Loucy (cell line): ENCODE measurements at regions not wholly inside any gene's neighbourhood (a gene's known extent, or its start where the extent isn't known, plus 50 kb on each side); places are given as distances from the start of the nearest gene placed in this dataset.

Source experiments
- H2AFZ ChIP-seq: fragments of 200-600 bp; sonication (generic); 2 replicates; pipeline ENCODE4 v1.6.0; 2016; ENCODE audit warnings: antibody characterized with exemption, mild to moderate bottlenecking, low read length, moderate library complexity
- H3F3A ChIP-seq: fragments of 200-600 bp; 2 replicates; pipeline ENCODE4 v1.6.0; 2016; ENCODE audit warnings: antibody characterized with exemption, low read depth, mild to moderate bottlenecking
- H3K27me3 ChIP-seq: fragments of 200-600 bp; sonication (generic); 2 replicates; pipeline ENCODE4 v1.6.1; 2014; ENCODE audit warnings: low read length, mild to moderate bottlenecking; ENCODE audit not compliant: insufficient read depth, poor library complexity, severe bottlenecking
- H3K36me3 ChIP-seq: fragments of 200-600 bp; sonication (generic); 2 replicates; pipeline ENCODE4 v1.6.1; 2016; ENCODE audit warnings: low read length; ENCODE audit not compliant: insufficient read depth
- H3K4me1 ChIP-seq: fragments of 200-600 bp; sonication (generic); 2 replicates; pipeline ENCODE4 v1.5.1; 2014; ENCODE audit warnings: low read length, mild to moderate bottlenecking; ENCODE audit not compliant: insufficient read depth, poor library complexity, severe bottlenecking
- H3K4me2 ChIP-seq: fragments of 200-600 bp; sonication (generic); 2 replicates; pipeline ENCODE4 v1.6.0; 2014; ENCODE audit warnings: antibody characterized with exemption, low read length, low read depth, mild to moderate bottlenecking; ENCODE audit not compliant: poor library complexity, severe bottlenecking
- H3K4me3 ChIP-seq: fragments of 200-600 bp; sonication (generic); 2 replicates; pipeline ENCODE4 v1.5.1; 2014; ENCODE audit warnings: low read length, mild to moderate bottlenecking, mixed read lengths; ENCODE audit not compliant: poor library complexity, severe bottlenecking
- H3K79me2 ChIP-seq: fragments of 200-600 bp; sonication (generic); 2 replicates; pipeline ENCODE4 v1.6.1; 2014; ENCODE audit warnings: low read length; ENCODE audit not compliant: insufficient read depth
- H3K9ac ChIP-seq: fragments of 200-600 bp; sonication (generic); 2 replicates; pipeline ENCODE4 v1.6.0; 2014; ENCODE audit warnings: mild to moderate bottlenecking, low read depth, low read length, moderate library complexity; ENCODE audit not compliant: poor library complexity, severe bottlenecking
- H3K9me2 ChIP-seq: fragments of 200-600 bp; sonication (generic); replicated peaks from 2 replicates; pipeline ENCODE4 v1.6.1; 2016; ENCODE audit warnings: low read depth, low read length, mixed read lengths
- H3K9me3 ChIP-seq: fragments of 200-600 bp; sonication (generic); 2 replicates; pipeline ENCODE4 v1.6.1; 2014; ENCODE audit warnings: mild to moderate bottlenecking, antibody characterized with exemption, low read length, low read depth; ENCODE audit not compliant: insufficient read depth
- H4K20me1 ChIP-seq: fragments of 200-600 bp; sonication (generic); 2 replicates; pipeline ENCODE4 v1.6.0; 2014; ENCODE audit warnings: antibody characterized with exemption, low read length, mild to moderate bottlenecking; ENCODE audit not compliant: insufficient read depth, poor library complexity, severe bottlenecking
- CTCF ChIP-seq: fragments of 200-600 bp; sonication (generic); conservative IDR thresholded peaks from 2 replicates; pipeline ENCODE4 v1.5.1; 2014; ENCODE audit warnings: mild to moderate bottlenecking, antibody characterized with exemption, low read length
- EZH2phosphoT487 ChIP-seq: fragments of 200-600 bp; IDR thresholded peaks from 2 replicates; pipeline ENCODE4 v1.6.1; 2018; ENCODE audit warnings: antibody characterized with exemption, mild to moderate bottlenecking, moderate library complexity, borderline replicate concordance

DNA sequence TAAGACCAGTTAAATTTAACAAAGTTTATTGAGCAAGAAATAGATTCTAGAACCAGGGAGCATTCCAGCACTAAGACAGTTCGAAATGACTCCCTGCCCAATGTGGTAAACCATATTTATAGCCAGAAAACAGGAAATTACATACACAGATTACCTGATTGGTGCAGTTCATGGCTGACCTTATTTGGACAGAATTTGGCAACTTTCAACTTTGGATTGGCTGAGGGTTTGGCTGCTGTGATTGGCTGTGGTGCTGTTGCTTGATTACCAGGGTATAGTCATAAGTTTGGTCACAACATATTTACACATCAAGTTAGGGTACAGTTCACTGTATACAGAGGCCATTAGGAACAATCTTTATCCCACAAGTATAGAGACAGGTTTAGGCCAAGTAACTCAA, 984.8 kb upstream of the MIR17HG start:
- Histone ChIP-seq H3K4me2 (no peak overlapping the region), H3K4me1 (no peaks in the 10 kb centered on the region), H3K9me3 (no peaks in the 10 kb centered on the region), H3K27me3 (no peaks in the 10 kb centered on the region), H3K9me2 (no peaks in the 10 kb centered on the region), H3K36me3 (no peaks in the 10 kb centered on the region), H3K79me2 (no peaks in the 10 kb centered on the region), H4K20me1 (no peaks in the 10 kb centered on the region), H3K9ac (no peak overlapping the region), H3F3A (no peaks in the 10 kb centered on the region), H3K4me3 (no peak overlapping the region), H2AFZ (no peak overlapping the region)
- TF ChIP-seq CTCF (no peak), EZH2phosphoT487 (no peak)

GRCh38 chr13:90365130-90365529, 982.4 kb upstream of the MIR17HG start:
- TF ChIP-seq EZH2phosphoT487: no peak
- TF ChIP-seq CTCF: no peak
- H3K9me3 ChIP-seq: no peaks in the 10 kb centered on the region
- no peak overlapping the region for H3K4me2 ChIP-seq
- no peaks in the 10 kb centered on the region for H3K79me2 ChIP-seq
- no peaks in the 10 kb centered on the region for H3F3A ChIP-seq
- H3K4me1 ChIP-seq: no peaks in the 10 kb centered on the region
- H3K36me3 ChIP-seq: no peaks in the 10 kb centered on the region
- H3K9ac ChIP-seq: no peak overlapping the region
- no peak overlapping the region for H2AFZ ChIP-seq
- H3K4me3 ChIP-seq: no peak overlapping the region
- no peaks in the 10 kb centered on the region for H3K9me2 ChIP-seq
- no peaks in the 10 kb centered on the region for H3K27me3 ChIP-seq
- no peaks in the 10 kb centered on the region for H4K20me1 ChIP-seq

- Histone ChIP-seq H2AFZ (no peak overlapping the region), H3K4me3 (no peak overlapping the region), H4K20me1 (no peaks in the 10 kb centered on the region), H3F3A (no peaks in the 10 kb centered on the region), H3K9ac (no peak overlapping the region), H3K79me2 (no peaks in the 10 kb centered on the region), H3K4me1 (no peaks in the 10 kb centered on the region), H3K36me3 (no peaks in the 10 kb centered on the region), H3K4me2 (no peak overlapping the region), H3K27me3 (no peaks in the 10 kb centered on the region), H3K9me2 (no peaks in the 10 kb centered on the region), H3K9me3 (no peaks in the 10 kb centered on the region)
- TF ChIP-seq EZH2phosphoT487: no peak
- TF ChIP-seq CTCF: no peak
Observed at GRCh38 chr13:90374168-90374567, 973.3 kb upstream of the MIR17HG start.
